ENCODE measurements at regions not wholly inside any gene's neighbourhood (a gene's known extent, or its start where the extent isn't known, plus 50 kb on each side); places are given as distances from the start of the nearest gene placed in this dataset.
A peak's percentile ranks its signal among the peaks of the same experiment; 100 is the strongest.

DNA sequence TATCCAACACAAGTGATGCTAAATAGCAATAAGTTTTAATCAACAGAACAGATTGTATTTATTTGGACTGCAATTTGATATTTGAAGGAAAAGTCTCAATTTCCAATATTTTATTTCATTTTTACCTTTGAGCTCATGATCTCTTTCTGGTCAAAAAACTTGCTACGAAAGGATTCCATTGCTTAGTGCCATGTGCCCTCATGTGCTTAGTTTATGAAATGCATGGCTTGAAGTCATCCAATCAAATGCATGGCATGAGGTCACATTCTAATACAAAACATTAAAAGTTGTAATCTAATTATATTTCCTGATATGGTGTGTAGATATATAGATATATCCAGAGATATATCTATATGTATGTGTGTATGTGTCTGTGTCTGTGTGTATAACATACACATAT, 321.2 kb upstream of the ADGRB3 start:
- peak; percentile 29 for DNase-seq (ENCODE audit: low read depth)
- H3K4me3 ChIP-seq (ENCODE audit: low read length), result no peak overlapping the region
- peak; percentile 48 for TF ChIP-seq CTCF (IDR thresholded peaks at IDR 0.05; ENCODE audit: insufficient read depth, low read depth, low read length, missing control alignments)

DNA sequence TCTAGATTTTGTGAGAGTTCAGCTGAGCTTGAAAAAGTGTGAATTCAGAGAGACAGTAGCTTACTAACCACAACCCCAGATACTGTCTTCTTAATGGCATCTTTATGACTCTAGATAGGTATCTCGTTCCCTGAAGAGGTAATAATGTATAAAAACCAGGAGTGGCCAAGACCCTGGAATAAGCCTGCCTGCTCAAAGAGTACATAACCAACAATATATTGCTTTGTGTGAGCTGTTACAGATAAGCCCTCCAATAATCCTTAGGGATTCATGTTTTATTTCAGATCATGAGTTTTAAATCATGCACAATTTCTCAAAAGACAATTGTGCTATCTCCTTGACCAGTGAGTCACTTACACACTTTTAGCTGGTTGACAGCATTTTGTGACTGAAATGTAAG, 327.8 kb upstream of the ADGRB3 start:
- no peak for DNase-seq (ENCODE audit: low read depth)
- TF ChIP-seq CTCF (IDR thresholded peaks at IDR 0.05; ENCODE audit: insufficient read depth, low read depth, low read length, missing control alignments), result no peak
- H3K4me3 ChIP-seq (ENCODE audit: low read length), result no peak overlapping the region

- no peak for DNase-seq (ENCODE audit: low read depth)
- no peak for TF ChIP-seq CTCF (IDR thresholded peaks at IDR 0.05; ENCODE audit: insufficient read depth, low read depth, low read length, missing control alignments)
- no peak overlapping the region for H3K4me3 ChIP-seq (ENCODE audit: low read length)
Observed at GRCh38 chr6:68296126-68296525, 339.0 kb upstream of the ADGRB3 start.

GRCh38 chr6:68282646-68283045, 352.4 kb upstream of the ADGRB3 start:
- no peak overlapping the region for H3K4me3 ChIP-seq (ENCODE audit: low read length)
- no peak for TF ChIP-seq CTCF (IDR thresholded peaks at IDR 0.05; ENCODE audit: insufficient read depth, low read depth, low read length, missing control alignments)
- DNase-seq (ENCODE audit: low read depth), result no peak

- no peak for TF ChIP-seq CTCF (IDR thresholded peaks at IDR 0.05; ENCODE audit: insufficient read depth, low read depth, low read length, missing control alignments)
- peak; percentile 2 for DNase-seq (ENCODE audit: low read depth)
- H3K4me3 ChIP-seq (ENCODE audit: low read length), result no peak overlapping the region
Observed at GRCh38 chr6:68279793-68280557, 355.1 kb upstream of the ADGRB3 start.

DNA sequence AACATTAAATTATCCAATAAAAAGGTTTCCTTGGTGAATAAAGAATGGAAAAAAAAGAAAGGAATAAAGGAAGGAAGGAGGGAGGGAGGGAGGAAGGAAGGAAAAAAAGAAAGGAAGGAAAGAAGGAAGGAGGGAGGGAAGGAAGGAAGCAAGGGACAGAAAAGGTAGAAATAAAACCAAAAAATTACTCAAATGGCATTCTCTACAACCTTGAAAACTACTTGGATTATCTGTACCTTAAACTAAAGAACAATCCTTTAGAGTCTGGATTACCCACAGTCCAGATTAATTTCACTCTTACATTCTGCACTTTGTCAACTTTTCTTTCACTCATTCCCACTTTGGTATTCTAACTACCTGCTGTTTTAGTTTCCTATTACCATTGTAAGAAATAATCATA, 361.8 kb upstream of the ADGRB3 start:
- H3K4me3 ChIP-seq (ENCODE audit: low read length), result no peak overlapping the region
- DNase-seq (ENCODE audit: low read depth), result no peak
- TF ChIP-seq CTCF (IDR thresholded peaks at IDR 0.05; ENCODE audit: insufficient read depth, low read depth, low read length, missing control alignments), result no peak

DNA sequence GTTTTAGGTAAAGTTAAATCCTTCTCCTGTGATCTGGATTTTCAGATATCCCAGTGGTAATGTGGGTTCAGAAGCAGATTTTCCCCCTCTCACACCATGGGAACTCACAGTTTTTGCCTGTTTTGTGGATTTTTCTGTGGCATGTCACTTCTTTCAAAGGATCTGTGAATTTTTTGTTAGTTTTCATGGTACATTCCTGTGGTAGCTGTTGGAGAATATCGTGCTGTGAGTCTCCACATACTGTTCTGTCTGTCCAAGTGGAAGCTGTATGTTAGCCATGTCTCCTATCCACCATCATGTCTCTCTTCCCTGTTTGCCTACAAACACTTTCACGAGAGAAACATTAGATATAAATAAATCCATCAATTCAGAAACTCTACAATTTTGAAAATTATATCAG, 378.7 kb upstream of the ADGRB3 start:
- H3K4me3 ChIP-seq (ENCODE audit: low read length), result no peak overlapping the region
- no peak for DNase-seq (ENCODE audit: low read depth)
- TF ChIP-seq CTCF (IDR thresholded peaks at IDR 0.05; ENCODE audit: insufficient read depth, low read depth, low read length, missing control alignments), result no peak
